ENCODE measurements at regions not wholly inside any gene's neighbourhood (a gene's known extent, or its start where the extent isn't known, plus 50 kb on each side); places are given as distances from the start of the nearest gene placed in this dataset.
"Not testable (repeated sequence)": the region's sequence is repeated elsewhere in the genome, so short reads cannot be mapped to it uniquely, and the experiment has no call there.

DNA sequence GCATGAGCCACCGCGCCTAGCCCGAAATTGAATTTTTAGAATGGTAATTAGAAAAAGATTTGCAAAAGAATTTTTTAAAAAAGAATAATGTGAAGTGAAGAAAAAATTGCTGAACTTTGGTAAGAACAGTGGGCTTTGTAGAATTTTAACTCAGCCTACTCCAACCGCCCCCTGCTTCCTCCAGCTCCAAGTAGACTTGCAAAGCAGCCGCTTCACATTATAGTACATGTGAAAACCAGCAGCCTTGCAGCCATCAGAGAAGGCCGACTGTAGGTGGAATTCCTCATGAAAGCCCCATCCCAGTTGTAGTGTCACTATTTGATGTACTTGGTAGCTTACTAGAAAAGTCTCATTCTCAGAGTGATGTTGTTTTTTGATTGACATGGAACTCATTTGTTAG, 835.6 kb downstream of the TBC1D32 start:
- DNase-seq (ENCODE audit: low read depth in 2 of 2): no peak

DNA sequence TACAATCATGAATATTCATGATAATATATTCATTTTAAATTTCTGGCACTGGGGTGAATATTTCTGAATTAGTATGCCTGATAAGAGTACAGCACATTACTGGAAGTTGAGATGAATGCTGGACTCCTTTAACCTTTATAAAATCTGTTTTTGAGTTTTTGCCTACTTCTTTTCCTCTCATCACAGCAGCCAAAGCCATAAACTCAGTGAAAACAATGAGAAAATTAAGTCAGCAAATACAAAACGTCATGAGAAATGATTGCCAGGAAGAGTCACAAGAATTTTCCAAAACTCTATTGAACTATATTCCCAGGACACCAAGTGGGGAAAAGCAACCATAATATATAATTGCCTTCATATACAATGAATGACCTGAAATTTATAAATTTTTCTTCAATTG, 837.6 kb downstream of the TBC1D32 start:
- no peak for DNase-seq (ENCODE audit: low read depth in 2 of 2)

DNA sequence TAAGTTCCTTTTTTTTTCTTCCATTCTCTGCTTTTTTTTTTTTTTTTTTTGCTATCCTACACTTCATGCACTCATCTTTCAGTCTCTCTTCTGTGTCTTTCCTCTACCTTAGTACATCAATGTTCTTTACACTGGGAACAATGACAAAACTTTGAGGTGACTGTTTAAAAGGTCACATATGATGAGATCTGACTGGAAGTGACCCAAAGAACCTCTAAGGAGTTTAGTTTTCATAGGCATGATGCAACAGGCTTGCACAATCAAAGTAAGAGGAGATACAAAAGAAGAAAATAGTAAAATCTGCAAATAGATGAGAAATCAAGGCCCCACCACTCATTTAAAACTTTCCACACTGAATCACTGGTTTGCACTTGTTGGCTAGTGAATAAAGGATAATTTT, 840.8 kb downstream of the TBC1D32 start:
- DNase-seq (ENCODE audit: low read depth in 2 of 2): no peak

GRCh38 chr6:120489941-120490340, 844.3 kb downstream of the TBC1D32 start:
- DNase-seq (ENCODE audit: low read depth in 2 of 2): no peak

- DNase-seq (ENCODE audit: low read depth in 2 of 2): no peak
Measured at GRCh38 chr6:120484146-120484545, 850.1 kb downstream of the TBC1D32 start.

DNA sequence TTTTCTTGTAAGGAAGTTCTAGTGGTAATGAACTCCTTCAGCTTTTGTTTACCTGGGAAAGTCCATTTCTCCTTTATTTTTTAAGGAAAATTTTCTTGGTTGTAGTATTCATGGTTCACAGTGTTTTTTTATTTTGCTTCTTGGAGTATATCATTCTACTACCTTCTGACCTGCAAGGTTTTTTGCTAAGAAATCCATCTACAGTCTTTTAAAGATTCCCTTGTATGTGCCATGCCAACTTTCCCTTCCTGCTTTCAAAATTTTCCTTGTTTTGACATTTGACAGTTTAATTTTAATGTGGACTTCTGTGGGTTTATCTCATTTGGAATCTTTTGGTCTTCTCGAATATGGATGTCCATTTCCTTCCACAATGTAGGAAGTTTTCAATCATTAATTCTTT, 855.6 kb downstream of the TBC1D32 start:
- DNase-seq (ENCODE audit: low read depth in 2 of 2): no peak

- no peak for DNase-seq (ENCODE audit: low read depth in 2 of 2)
Measured at GRCh38 chr6:120473804-120474203, 860.5 kb downstream of the TBC1D32 start.

DNA sequence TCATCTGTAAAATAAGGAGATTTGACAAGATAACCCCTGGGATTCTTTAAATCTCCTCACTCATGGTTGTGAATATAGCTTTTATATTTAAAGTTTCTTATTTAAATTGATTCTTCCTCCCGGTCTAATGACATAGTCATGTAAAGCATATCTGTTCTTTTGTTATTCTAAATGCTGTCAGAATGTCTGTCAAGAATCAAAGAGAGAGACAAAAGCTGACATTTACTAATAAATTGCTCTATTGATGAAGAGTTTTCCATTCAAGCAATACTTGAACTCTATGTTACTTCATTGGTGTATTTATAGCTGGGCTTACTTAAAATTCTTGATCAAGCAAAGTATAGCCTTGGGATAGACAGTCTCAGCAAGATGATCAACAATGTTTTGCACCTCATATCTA, 865.8 kb downstream of the TBC1D32 start:
- no peak for DNase-seq (ENCODE audit: low read depth in 2 of 2)

DNA sequence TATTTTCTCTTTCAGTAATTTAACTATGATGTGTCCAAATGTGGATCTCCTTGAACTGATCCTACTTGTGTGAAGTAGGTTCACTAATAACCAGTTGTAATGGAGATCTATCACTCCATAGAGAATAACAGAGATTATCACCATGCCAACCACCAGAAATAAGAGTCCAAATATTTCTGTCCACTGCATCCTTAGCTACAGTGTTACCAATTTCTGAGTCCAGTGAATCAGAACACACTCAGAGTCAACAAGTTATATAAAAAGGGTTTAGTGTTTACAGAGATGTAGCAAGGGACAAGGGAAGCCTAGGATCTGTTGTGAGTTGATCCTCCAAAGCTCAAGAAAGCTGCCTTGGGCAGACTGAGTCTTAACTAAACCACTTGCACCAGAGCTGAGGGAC, 882.8 kb downstream of the TBC1D32 start:
- DNase-seq (ENCODE audit: low read depth in 2 of 2): no peak

DNA sequence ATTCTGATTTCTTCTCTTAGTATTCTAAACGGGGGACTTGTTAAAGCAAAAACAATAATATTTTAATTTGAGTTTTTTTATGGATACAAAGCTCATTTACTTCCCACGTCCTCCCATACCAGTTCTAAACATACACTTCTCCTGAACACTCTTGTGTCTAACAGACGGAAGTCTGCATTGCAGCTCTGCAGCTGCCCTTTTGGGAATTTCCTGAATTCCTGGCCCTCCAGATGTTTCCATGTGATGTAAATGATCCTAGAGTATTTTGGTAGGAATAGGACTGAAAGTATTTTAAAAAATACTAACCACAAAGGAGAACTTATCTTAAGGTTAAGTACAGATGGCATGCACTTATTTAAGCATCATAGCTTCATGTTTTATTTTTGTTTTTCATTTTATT, 886.7 kb downstream of the TBC1D32 start:
- DNase-seq (ENCODE audit: low read depth in 2 of 2): no peak

DNA sequence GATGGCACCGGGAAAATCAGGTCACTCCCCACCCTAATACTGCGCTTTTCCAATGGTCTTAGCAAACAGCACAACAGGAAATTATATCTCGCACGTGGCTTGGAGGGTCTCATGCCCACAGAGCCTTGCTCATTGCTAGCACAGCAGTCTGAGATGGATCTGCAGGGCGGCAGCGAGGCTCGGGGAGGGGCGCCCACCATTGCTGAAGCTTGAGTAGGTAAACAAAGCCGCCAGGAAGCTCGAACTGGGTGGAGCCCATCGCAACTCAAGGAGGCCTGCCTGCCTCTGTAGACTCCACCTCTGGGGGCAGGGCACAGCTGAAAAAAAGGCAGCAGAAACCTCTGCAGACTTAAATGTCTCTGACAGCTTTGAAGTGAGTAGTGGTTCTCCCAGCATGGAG, 901.4 kb downstream of the TBC1D32 start:
- not testable (repeated sequence) for DNase-seq (ENCODE audit: low read depth in 2 of 2)

DNA sequence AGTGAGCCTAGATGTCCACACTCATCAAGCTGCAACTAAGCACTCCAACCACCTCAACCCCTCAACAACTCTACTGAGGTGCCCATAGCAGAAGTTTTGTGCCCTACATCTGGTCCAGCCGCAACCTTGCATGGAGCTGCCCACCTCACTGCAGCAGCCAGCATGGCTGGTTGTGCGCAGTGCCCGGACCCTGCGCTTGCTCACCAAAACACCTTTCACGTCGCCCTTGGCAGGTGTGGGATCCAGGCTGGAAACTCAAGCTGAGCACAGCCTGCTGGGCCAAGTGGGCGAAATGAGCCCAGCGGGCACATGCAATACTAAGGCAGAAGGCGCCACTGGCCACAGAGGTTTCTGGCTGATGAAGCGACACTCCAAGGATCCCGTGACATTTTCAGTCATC, 902.4 kb downstream of the TBC1D32 start:
- no peak for DNase-seq (ENCODE audit: low read depth in 2 of 2)

GRCh38 chr6:120411394-120411793, 922.9 kb downstream of the TBC1D32 start:
- no peak for DNase-seq (ENCODE audit: low read depth in 2 of 2)

GRCh38 chr6:120410586-120410985, 923.7 kb downstream of the TBC1D32 start:
- DNase-seq (ENCODE audit: low read depth in 2 of 2): no peak

- no peak for DNase-seq (ENCODE audit: low read depth in 2 of 2)
Measured at GRCh38 chr6:120407696-120408095, 926.6 kb downstream of the TBC1D32 start.

DNA sequence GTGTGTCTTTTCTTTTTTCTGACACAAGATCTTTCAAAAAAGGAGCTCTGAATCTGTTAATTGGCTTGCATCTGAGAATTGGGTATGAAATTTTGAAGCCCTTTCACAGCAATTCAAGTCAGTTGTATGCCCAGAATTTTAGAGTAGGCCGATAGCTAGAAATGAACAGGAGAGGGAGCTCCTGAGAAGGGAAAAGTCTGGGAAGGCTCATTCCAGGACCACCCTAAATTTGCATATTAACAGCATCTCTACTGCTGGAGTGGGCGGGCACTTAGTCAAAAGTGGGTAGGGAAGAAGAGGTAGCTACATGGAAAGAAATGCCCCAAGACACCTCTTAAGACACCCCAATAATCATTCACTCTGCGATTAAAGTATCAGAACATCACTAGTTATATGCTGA, 928.3 kb downstream of the TBC1D32 start:
- no peak for DNase-seq (ENCODE audit: low read depth in 2 of 2)

DNA sequence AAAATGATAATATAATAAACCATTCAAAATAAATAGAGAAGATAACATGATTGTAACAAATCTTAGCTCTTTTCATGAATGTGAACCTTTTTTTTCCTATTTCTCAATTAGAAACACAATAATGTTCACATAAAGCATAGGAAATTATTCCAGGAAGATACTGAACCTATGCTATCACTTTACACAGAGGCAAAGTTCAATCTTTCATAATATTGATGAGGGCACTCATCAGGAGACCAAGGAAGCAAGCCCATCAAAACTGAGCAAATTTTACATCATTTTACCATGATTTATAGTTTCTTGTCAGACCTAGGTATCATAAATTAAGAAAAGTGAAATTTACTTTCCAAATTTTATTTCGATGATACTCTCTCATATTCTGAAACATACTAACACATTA, 938.5 kb downstream of the TBC1D32 start:
- no peak for DNase-seq (ENCODE audit: low read depth in 2 of 2)

DNA sequence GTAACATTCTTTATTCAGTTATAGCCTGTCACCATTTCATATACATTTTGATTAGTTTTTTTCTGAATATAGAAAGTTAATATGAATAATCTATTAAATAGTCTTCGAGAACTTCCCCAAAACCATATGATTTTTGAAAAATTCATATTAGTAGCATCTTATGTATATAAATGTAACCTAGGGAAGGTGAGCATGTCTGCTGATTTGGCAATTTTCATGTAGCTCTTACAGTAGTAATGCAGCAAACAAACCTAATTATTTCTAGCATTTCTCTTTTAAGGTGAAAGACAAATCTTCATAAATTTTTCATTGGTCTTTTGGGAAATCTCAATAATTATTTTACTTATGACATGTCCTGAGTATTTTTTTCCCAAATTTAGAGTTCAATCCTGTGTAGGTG, 939.0 kb downstream of the TBC1D32 start:
- DNase-seq (ENCODE audit: low read depth in 2 of 2): no peak

DNA sequence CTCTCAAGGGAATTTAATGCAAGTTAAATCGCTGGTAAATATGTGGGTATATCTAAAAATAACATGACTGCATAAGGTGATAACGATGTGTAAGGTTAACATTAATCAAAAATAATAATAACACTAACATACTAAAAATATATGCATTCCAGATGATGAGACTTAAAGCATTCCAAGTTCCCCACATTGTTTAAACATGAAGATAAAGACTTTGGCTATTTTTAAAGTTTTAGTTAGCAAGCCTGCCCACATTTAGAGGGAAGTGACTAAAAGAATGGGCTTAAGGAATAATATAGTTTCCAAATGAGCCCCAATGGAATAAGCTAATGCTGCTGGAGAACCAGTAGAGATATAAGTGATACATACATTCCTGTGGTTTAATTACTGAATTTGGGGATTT, 941.3 kb downstream of the TBC1D32 start:
- no peak for DNase-seq (ENCODE audit: low read depth in 2 of 2)

- no peak for DNase-seq (ENCODE audit: low read depth in 2 of 2)
Measured at GRCh38 chr6:120384671-120385070, 949.6 kb downstream of the TBC1D32 start.

GRCh38 chr6:120383681-120384080, 950.6 kb downstream of the TBC1D32 start:
- no peak for DNase-seq (ENCODE audit: low read depth in 2 of 2)

GRCh38 chr6:120378582-120379220, 955.6 kb downstream of the TBC1D32 start:
- no peak for DNase-seq (ENCODE audit: low read depth in 2 of 2)

GRCh38 chr6:120373185-120373584, 961.1 kb downstream of the TBC1D32 start:
- DNase-seq (ENCODE audit: low read depth in 2 of 2): no peak

DNA sequence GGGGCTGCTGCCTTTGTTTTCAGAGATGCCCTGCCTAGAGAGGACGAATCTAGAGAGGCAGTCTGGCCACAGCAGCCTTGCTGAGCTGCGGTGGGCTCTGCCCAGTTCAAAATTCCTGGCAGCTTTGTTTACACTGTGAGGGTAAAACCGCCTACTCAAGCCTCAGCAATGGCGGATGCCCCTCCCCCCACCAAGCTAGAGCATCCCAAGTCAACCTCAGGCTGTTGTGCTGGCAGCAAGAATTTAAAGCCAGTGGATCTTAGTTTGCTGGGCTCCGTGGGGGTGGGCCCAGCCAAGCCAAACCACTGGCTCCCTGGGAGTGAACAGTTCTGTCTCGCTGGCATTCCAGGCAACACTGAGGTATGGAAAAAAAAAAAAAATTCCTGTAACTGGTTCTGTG, 970.9 kb downstream of the TBC1D32 start:
- no peak for DNase-seq (ENCODE audit: low read depth in 2 of 2)
